Keratinocyte (primary cell): ENCODE measurements at regions not wholly inside any gene's neighbourhood (a gene's known extent, or its start where the extent isn't known, plus 50 kb on each side); places are given as distances from the start of the nearest gene placed in this dataset.

Source experiments
- DNase-seq: peaks from one replicate; pipeline ENCODE4 v3.0.0-alpha.2; 2011; ENCODE audit warnings: low read depth, missing footprints, low spot score
- FAIRE-seq: peaks from 2 replicates; lab custom pipeline; 2011; peaks lifted over from hg19 to GRCh38; lab: Jason Lieb, UNC
- H2AFZ ChIP-seq: 2 replicates; pipeline ENCODE4 v1.6.0; 2012; ENCODE audit warnings: low read length, control low read depth, inconsistent platforms; ENCODE audit not compliant: control insufficient read depth
- H3K27ac ChIP-seq: 2 replicates; pipeline ENCODE4 v1.5.1; 2011; ENCODE audit warnings: low read length; ENCODE audit not compliant: control insufficient read depth, insufficient read depth
- H3K27me3 ChIP-seq: 3 replicates; pipeline ENCODE4 v1.6.0; 2011; ENCODE audit warnings: low read length; ENCODE audit not compliant: control insufficient read depth, insufficient read depth; ENCODE audit errors: extremely low read depth
- H3K36me3 ChIP-seq, 2 experiments: 2 replicates in 1 of 2; 3 replicates in 1 of 2; pipeline ENCODE4 v1.5.1; 2011; ENCODE audit warnings: low read length in 2 of 2, mild to moderate bottlenecking in 1 of 2; ENCODE audit not compliant: control insufficient read depth in 2 of 2, insufficient read depth in 2 of 2; ENCODE audit errors: extremely low read depth in 1 of 2
- H3K4me1 ChIP-seq: 3 replicates; pipeline ENCODE4 v1.5.1; 2011; ENCODE audit warnings: low read length; ENCODE audit not compliant: control insufficient read depth, insufficient read depth; ENCODE audit errors: extremely low read depth
- H3K4me2 ChIP-seq: 3 replicates; pipeline ENCODE4 v1.6.0; 2011; ENCODE audit warnings: low read depth, low read length; ENCODE audit not compliant: control insufficient read depth, insufficient read depth; ENCODE audit errors: extremely low read depth
- H3K4me3 ChIP-seq, 3 experiments: fragments of 200-600 bp in 1 of 3; sonication (generic) in 1 of 3; 2 replicates in 2 of 3; 3 replicates in 1 of 3; pipeline ENCODE4 v1.5.1; 2011 to 2016; ENCODE audit warnings: low read length in 3 of 3, mild to moderate bottlenecking in 3 of 3, control low read depth in 2 of 3, inconsistent platforms in 1 of 3, low read depth in 1 of 3, mixed read lengths in 1 of 3, mixed run types in 1 of 3, moderate library complexity in 1 of 3; ENCODE audit not compliant: control insufficient read depth in 2 of 3, insufficient read depth in 2 of 3; ENCODE audit errors: extremely low read depth in 1 of 3
- H3K79me2 ChIP-seq: 2 replicates; pipeline ENCODE4 v1.6.0; 2012; ENCODE audit warnings: low read length; ENCODE audit not compliant: control insufficient read depth, insufficient read depth
- H3K9ac ChIP-seq: 3 replicates; pipeline ENCODE4 v1.6.0; 2011; ENCODE audit warnings: low read length; ENCODE audit not compliant: control insufficient read depth, insufficient read depth; ENCODE audit errors: extremely low read depth
- H3K9me1 ChIP-seq: 3 replicates; pipeline ENCODE4 v1.6.0; 2011; ENCODE audit warnings: low read length; ENCODE audit not compliant: control insufficient read depth, insufficient read depth; ENCODE audit errors: extremely low read depth
- H3K9me3 ChIP-seq: 2 replicates; pipeline ENCODE4 v1.5.1; 2012; ENCODE audit warnings: low read depth, low read length; ENCODE audit not compliant: control insufficient read depth
- H4K20me1 ChIP-seq: 3 replicates; pipeline ENCODE4 v1.6.0; 2011; ENCODE audit warnings: low read length; ENCODE audit not compliant: control insufficient read depth, insufficient read depth; ENCODE audit errors: extremely low read depth
- CTCF ChIP-seq, 3 experiments: IDR thresholded peaks in 1 of 3; conservative IDR thresholded peaks in 1 of 3; optimal IDR thresholded peaks in 1 of 3; 2 replicates in 2 of 3; 3 replicates in 1 of 3; pipeline versions ENCODE3 to v1.5.1; 2011; ENCODE audit warnings: low read length in 3 of 3, mild to moderate bottlenecking in 3 of 3, moderate library complexity in 2 of 3, control low read depth in 1 of 3, inconsistent platforms in 1 of 3; ENCODE audit not compliant: insufficient read depth in 2 of 3; ENCODE audit errors: extremely low read depth in 1 of 3
- EZH2 ChIP-seq: IDR thresholded peaks from one replicate; pipeline ENCODE4 v1.6.1; 2012; ENCODE audit warnings: inconsistent platforms, mild to moderate bottlenecking, low read length, moderate library complexity
- dilution Hi-C: fragments of 300-500 bp; cut with MboI; formaldehyde crosslinking; loops from one replicate; pipeline ENCODE4 v1.7.0; 2020; ENCODE audit warnings: low sequenced_read_pairs; ENCODE audit not compliant: extremely low pct_ligation_motif_present

- Histone ChIP-seq H4K20me1 (no peaks in the 10 kb centered on the region), H3K4me3 (no peak overlapping the region), H2AFZ (no peak overlapping the region), H3K9ac (no peak overlapping the region), H3K79me2 (no peaks in the 10 kb centered on the region), H3K4me2 (no peak overlapping the region), H3K36me3 (no peaks in the 10 kb centered on the region), H3K4me1 (no peaks in the 10 kb centered on the region), H3K27ac (no peak overlapping the region), H3K9me1 (no peaks in the 10 kb centered on the region), H3K27me3 (peaks cover 6% of the 10 kb centered on the region), H3K9me3 (no peaks in the 10 kb centered on the region)
- dilution Hi-C loops: no loop called here
- FAIRE-seq (no peak), DNase-seq (no peak)
- no peak for TF ChIP-seq CTCF (optimal IDR thresholded peaks at IDR 0.05 in 1 of 3, IDR thresholded peaks at IDR 0.05 in 1 of 3, conservative IDR thresholded peaks at IDR 0.05 in 1 of 3; ENCODE audit: extremely low read depth in 1 of 3, insufficient read depth in 2 of 3, low read length in 3 of 3)
- no peak for TF ChIP-seq EZH2
Observed at GRCh38 chr2:65691816-65692215, 259.4 kb upstream of the SPRED2 start.

GRCh38 chr2:65688141-65688886, 255.9 kb upstream of the SPRED2 start:
- no peaks in the 10 kb centered on the region for H3K79me2 ChIP-seq
- no peak for TF ChIP-seq EZH2
- TF ChIP-seq CTCF (optimal IDR thresholded peaks at IDR 0.05 in 1 of 3, IDR thresholded peaks at IDR 0.05 in 1 of 3, conservative IDR thresholded peaks at IDR 0.05 in 1 of 3; ENCODE audit: extremely low read depth in 1 of 3, insufficient read depth in 2 of 3, low read length in 3 of 3): no peak
- FAIRE-seq (no peak), DNase-seq (no peak)
- no peak overlapping the region for H2AFZ ChIP-seq
- H3K4me2 ChIP-seq: no peak overlapping the region
- no peaks in the 10 kb centered on the region for H4K20me1 ChIP-seq
- H3K9me3 ChIP-seq: no peaks in the 10 kb centered on the region
- no peaks in the 10 kb centered on the region for H3K36me3 ChIP-seq
- dilution Hi-C loops: no loop called here
- no peaks in the 10 kb centered on the region for H3K27me3 ChIP-seq
- no peak overlapping the region for H3K27ac ChIP-seq
- H3K9me1 ChIP-seq: no peaks in the 10 kb centered on the region
- no peaks in the 10 kb centered on the region for H3K4me1 ChIP-seq
- no peak overlapping the region for H3K4me3 ChIP-seq
- H3K9ac ChIP-seq: no peak overlapping the region
